ENCODE measurements at regions not wholly inside any gene's neighbourhood (a gene's known extent, or its start where the extent isn't known, plus 50 kb on each side); places are given as distances from the start of the nearest gene placed in this dataset.

GRCh38 chr4:73671348-73671747, 51.1 kb upstream of the RASSF6 start:
- peak; percentile 4 for DNase-seq

DNA sequence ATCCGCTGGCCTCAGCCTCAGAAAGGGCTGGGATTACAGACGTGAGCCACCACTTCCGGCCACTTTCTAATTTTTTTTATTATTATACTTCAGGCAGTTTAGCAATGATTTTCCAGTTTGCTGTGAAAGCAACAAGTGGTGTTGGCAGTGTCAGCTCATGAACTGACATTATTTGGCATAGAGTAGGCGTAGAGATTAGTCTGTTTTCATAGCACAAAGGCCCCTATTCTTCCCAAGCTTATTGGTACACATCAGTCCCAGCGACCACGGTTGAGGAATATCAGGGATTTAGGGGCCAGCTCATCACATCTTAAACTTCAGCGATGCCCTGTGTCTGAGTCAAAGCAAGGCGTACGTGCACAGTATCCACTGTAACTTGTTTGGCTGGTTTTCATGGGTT, 53.0 kb upstream of the RASSF6 start:
- DNase-seq: no peak

- DNase-seq: no peak
These were observed 54.2 kb upstream of the RASSF6 start for GRCh38 chr4:73674451-73674919.

DNA sequence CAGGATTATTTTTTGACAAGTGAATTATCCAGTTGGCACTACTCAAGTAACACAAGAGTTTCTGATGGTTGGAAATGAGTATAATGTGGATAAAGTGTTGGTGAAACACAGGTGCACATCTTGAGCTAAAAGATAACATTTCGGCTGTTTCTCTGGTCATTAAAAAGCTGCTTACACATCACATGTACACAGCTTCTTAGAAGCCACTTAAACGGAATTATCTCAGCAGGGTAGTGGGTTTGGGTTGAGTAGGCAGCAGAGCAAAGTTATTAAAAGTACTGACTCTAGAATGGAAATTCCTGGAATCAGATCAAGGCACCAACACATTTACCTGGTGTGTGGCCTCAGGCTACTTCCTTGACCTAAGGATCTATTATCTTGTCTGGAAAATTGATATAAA, 55.4 kb upstream of the RASSF6 start:
- peak; percentile 89 for DNase-seq

GRCh38 chr4:73676136-73676535, 55.9 kb upstream of the RASSF6 start:
- DNase-seq: no peak

DNA sequence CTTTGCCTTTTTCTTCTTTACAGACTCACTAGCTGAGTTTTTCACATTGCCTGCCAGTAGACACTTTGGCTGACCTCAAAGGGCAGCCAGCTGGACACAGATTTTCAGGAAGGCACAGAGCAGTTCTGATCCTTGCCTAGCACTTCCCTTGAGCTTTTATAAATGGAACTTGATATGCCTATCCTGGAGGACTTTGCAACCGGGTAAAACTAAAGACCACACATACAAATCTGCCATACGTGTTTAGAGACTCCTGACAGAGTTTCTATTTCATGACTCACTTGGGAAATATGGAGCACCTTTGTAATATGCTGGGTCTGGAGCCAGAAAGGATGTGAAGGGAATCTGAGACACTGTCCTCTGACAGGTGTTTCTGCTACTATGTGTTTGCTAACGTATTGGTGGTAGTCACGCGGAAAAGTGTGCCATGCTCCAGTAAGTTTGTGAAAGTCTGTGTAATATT, 56.7 kb upstream of the RASSF6 start:
- DNase-seq: peak; percentile 90

GRCh38 chr4:73679836-73680235, 59.6 kb upstream of the RASSF6 start:
- no peak for DNase-seq

DNA sequence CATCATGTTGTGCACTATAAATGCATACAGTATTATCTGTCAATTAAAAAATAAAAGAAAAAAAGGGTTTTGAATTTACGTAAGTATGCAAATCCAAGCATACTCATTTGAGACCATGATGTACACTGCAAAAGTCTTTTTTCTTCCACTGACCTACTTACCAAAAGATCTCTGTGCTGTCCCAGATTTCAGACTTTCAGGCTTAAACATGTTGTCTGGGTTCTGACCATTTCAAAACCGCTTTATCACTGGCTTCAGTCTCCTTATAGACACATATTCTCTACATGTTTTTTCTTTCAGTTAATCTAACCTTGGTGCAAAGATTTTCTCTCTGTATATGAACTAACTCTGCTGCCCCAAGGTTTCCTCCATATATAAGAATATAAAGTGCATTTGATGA, 58.6 kb upstream of the CXCL8 start:
- DNase-seq: no peak

GRCh38 chr4:73682508-73682907, 57.9 kb upstream of the CXCL8 start:
- no peak for DNase-seq

GRCh38 chr4:73683033-73683432, 57.3 kb upstream of the CXCL8 start:
- peak; percentile 65 for DNase-seq

DNA sequence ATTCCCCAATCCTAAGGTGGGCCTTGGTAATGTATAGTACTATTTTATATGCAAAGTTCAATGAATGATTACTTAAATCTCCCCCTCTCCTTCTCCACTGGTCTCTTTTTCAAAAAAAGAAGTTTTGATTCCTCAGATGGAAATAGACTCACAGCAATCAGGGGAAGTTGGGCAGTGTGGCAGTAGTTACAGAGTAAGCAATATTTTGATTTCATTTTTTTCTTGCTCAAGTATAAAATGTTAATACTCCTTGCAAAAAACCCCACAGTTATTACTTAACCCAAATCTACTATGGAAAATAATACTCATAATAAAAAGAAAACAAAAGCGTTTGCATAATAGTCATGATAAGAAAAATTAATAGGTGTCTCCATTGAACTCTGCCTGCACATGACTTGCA, 56.9 kb upstream of the CXCL8 start:
- peak; percentile 42 for DNase-seq

DNA sequence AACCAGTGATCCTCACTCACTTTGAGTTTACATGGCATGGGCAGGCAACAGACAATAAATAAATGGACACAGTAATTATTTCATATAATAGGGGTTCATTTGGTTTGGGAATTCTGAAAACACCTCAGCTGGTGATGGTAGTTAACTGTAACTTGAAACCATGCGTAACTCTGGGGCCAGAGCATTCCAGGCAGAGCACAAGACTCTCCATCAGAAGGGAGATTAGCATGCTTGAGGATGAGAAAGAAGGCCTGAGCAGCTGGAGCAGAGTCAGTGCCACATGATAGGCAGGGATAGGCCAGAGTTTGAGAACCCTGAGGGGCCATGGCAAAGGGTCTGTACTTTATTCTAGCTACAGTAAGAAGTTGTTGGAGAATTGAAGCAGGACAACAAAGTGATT, 56.3 kb upstream of the CXCL8 start:
- DNase-seq: peak; percentile 62

GRCh38 chr4:73685052-73685451, 55.3 kb upstream of the CXCL8 start:
- DNase-seq: no peak

- no peak for DNase-seq
These were observed 52.9 kb upstream of the CXCL8 start for GRCh38 chr4:73687421-73687820.

DNA sequence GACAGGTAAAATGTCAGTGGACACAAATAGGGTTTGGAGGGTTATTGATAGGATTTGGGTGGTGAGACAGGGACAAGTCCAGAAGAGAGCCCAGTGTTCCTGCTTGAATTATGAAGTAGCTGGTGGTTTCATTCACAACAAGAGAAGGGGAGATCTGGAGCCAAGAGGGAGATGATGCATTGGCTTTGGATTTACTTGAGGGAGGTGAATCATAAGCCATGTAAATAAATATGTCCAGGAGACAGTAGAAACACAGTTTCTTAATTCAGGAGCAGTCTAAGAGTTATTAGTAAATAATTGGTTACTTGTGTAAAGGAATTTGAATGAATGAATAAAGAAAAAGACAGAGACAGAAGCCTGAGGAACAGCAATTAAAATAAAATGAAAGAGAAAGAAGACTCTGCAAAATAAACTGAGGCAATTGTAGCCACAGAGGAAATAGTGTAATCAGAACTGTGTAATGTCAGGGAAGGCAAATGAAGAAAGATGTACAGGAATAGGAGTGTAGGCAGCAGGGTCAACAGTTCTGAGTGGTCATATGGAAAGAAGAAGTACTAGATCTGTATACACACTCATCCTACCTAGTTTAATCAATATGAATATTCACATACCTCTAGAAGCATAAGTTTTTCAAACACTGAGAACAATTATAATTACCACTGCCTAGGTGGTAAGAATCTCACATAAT, 50.2 kb upstream of the CXCL8 start:
- no peak for DNase-seq
